ENCODE measurements at regions not wholly inside any gene's neighbourhood (a gene's known extent, or its start where the extent isn't known, plus 50 kb on each side); places are given as distances from the start of the nearest gene placed in this dataset.
"Not testable (repeated sequence)": the region's sequence is repeated elsewhere in the genome, so short reads cannot be mapped to it uniquely, and the experiment has no call there.

GRCh38 chr6:78666764-78667163, 200.6 kb upstream of the IRAK1BP1 start:
- ATAC-seq (ENCODE audit: low FRiP score) (no peak), DNase-seq (ENCODE audit: low spot score) (no peak)
- TF ChIP-seq, protein P1, sequence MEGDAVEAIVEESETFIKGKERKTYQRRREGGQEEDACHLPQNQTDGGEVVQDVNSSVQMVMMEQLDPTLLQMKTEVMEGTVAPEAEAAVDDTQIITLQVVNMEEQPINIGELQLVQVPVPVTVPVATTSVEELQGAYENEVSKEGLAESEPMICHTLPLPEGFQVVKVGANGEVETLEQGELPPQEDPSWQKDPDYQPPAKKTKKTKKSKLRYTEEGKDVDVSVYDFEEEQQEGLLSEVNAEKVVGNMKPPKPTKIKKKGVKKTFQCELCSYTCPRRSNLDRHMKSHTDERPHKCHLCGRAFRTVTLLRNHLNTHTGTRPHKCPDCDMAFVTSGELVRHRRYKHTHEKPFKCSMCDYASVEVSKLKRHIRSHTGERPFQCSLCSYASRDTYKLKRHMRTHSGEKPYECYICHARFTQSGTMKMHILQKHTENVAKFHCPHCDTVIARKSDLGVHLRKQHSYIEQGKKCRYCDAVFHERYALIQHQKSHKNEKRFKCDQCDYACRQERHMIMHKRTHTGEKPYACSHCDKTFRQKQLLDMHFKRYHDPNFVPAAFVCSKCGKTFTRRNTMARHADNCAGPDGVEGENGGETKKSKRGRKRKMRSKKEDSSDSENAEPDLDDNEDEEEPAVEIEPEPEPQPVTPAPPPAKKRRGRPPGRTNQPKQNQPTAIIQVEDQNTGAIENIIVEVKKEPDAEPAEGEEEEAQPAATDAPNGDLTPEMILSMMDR (IDR thresholded peaks at IDR 0.05) = no peak

- no peak for ATAC-seq (ENCODE audit: low FRiP score)
- DNase-seq (ENCODE audit: low spot score) = no peak
- TF ChIP-seq, protein P1 (IDR thresholded peaks at IDR 0.05) = no peak
These were observed 197.2 kb upstream of the IRAK1BP1 start for GRCh38 chr6:78670156-78670555.

- ATAC-seq (ENCODE audit: low FRiP score) (no peak), DNase-seq (ENCODE audit: low spot score) (no peak)
- TF ChIP-seq, protein P1 (IDR thresholded peaks at IDR 0.05) = no peak
These were observed 196.5 kb upstream of the IRAK1BP1 start for GRCh38 chr6:78670802-78671201.

DNA sequence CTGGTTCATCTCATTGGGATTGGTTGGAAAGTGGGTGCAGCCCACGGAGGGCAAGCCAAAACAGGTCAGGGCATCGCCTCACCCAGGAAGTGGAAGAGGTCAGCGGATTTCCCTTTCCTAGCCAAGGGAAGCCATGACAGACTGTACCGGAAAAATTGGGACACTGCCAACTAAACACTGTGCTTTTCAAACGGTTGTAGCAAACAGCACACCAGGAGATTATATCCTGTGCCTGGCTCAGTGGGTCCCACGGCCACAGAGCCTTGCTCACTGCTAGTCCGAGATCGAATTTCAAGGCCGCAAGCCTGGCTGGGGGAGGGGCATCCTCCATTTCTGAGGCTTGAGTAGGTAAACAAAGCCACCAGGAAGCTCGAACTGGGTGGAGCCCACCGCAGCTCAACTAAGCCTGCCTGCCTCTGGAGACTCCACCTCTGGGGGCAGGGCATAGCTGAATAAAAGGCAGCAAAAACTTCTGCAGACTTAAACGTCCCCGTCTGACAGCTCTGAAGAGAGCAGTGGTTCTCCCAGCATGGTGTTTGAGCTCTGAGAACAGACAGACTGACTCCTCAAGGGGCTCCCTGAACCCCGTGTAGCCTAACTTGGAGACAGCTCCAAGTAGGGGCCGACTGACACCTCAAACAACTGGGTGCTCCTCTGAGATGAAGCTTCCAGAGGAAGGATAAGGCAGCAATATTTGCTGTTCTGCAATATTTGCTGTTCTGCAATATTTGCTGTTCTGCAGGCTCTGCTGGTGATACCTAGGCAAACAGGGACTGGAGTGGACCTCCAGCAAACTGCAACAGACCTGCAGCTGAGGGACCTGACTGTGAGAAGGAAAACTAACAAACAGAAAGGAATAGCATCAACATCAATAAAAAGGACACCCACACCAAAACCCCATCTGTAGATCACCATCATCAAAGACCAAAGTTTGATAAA, 191.0 kb upstream of the IRAK1BP1 start:
- not testable (repeated sequence) for DNase-seq (ENCODE audit: low spot score); ATAC-seq (ENCODE audit: low FRiP score)

DNA sequence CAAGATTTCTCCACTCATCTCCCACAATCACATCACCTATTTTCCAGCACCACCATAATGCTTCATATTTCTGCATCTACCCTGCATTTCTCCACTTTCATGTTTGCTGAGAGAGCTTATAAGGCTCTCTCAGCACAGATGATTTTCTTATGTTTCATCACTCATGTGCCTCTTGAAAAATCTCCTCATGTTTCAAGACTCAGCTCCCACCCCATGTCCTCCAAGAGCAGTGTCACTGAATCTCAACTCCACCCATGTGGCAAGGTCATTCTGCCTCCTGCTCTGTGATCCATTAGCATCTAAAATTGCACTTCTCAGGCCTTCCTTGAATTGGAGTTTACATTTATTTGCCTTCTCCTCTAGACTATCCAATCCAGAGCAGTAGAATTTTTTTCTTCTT, 178.7 kb upstream of the IRAK1BP1 start:
- DNase-seq (ENCODE audit: low spot score) (no peak), ATAC-seq (ENCODE audit: low FRiP score) (no peak)
- TF ChIP-seq, protein P1 (IDR thresholded peaks at IDR 0.05) = no peak

- ATAC-seq (ENCODE audit: low FRiP score) = no peak
- DNase-seq (ENCODE audit: low spot score) = no peak
- TF ChIP-seq, protein P1 (IDR thresholded peaks at IDR 0.05) = no peak
These were observed 173.5 kb upstream of the IRAK1BP1 start for GRCh38 chr6:78693835-78694234.

DNA sequence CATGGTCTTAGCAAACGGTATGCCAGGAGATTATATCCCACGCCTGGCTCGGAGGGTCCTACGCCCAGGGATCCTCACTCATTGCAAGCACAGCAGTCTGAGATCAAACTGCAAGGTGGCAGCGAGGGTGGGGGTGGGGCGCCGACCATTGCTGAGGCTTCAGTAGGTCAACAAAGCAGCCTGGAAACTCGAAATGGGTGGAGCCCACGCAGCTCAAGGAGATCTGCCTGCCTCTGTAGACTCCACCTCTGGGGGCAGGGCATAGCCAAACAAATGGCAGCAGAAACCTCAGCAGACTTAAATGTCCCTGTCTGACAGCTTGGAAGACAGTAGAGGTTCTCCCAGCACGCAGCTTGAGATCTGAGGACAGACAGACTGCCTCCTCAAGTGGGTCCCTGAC, 172.7 kb upstream of the IRAK1BP1 start:
- not testable (repeated sequence) for ATAC-seq (ENCODE audit: low FRiP score); DNase-seq (ENCODE audit: low spot score)

- TF ChIP-seq, protein P1 (IDR thresholded peaks at IDR 0.05) = no peak
- DNase-seq (ENCODE audit: low spot score) (no peak), ATAC-seq (ENCODE audit: low FRiP score) (no peak)
These were observed 166.4 kb upstream of the IRAK1BP1 start for GRCh38 chr6:78700991-78701390.

All from omental fat pad (tissue), 3 donors.